HG03097 (cell line): ENCODE measurements at regions not wholly inside any gene's neighbourhood (a gene's known extent, or its start where the extent isn't known, plus 50 kb on each side); places are given as distances from the start of the nearest gene placed in this dataset.

ENCODE experiments used
- ATAC-seq: cut with Tn5 transposase; IDR thresholded peaks from one replicate; pipeline ENCODE4 v1.9.1; 2021; ENCODE audit not compliant: unreplicated experiment, low FRiP score

- ATAC-seq: no peak
These were observed 112.3 kb upstream of the EEA1 start for GRCh38 chr12:93041416-93041815.

GRCh38 chr12:93042283-93042682, 113.2 kb upstream of the EEA1 start:
- ATAC-seq: no peak

- no peak for ATAC-seq
These were observed 113.6 kb upstream of the EEA1 start for GRCh38 chr12:93042684-93043083.

- no peak for ATAC-seq
These were observed 114.2 kb upstream of the EEA1 start for GRCh38 chr12:93043192-93043876.

- no peak for ATAC-seq
These were observed 114.7 kb upstream of the EEA1 start for GRCh38 chr12:93043877-93044209.

GRCh38 chr12:93047118-93047517, 118.0 kb upstream of the EEA1 start:
- no peak for ATAC-seq

- ATAC-seq: no peak
These were observed 119.6 kb upstream of the EEA1 start for GRCh38 chr12:93048656-93049055.

GRCh38 chr12:93050026-93050747, 121.1 kb upstream of the EEA1 start:
- ATAC-seq: no peak

- no peak for ATAC-seq
These were observed 121.6 kb upstream of the EEA1 start for GRCh38 chr12:93050748-93051081.

GRCh38 chr12:93054021-93054420, 124.9 kb upstream of the EEA1 start:
- no peak for ATAC-seq

GRCh38 chr12:93055221-93055620, 126.1 kb upstream of the EEA1 start:
- ATAC-seq: no peak

- ATAC-seq: no peak
These were observed 128.0 kb upstream of the EEA1 start for GRCh38 chr12:93056971-93057535.

- no peak for ATAC-seq
These were observed 129.2 kb upstream of the EEA1 start for GRCh38 chr12:93058280-93058679.

GRCh38 chr12:93059288-93059687, 130.2 kb upstream of the EEA1 start:
- ATAC-seq: no peak

GRCh38 chr12:93059925-93060665, 131.0 kb upstream of the EEA1 start:
- ATAC-seq: peak; percentile 98

GRCh38 chr12:93060666-93061472, 131.8 kb upstream of the EEA1 start:
- peak; percentile 24 for ATAC-seq

GRCh38 chr12:93061473-93062419, 132.7 kb upstream of the EEA1 start:
- ATAC-seq: no peak

GRCh38 chr12:93065896-93066295, 136.8 kb upstream of the EEA1 start:
- no peak for ATAC-seq

GRCh38 chr12:93072340-93072739, 143.2 kb upstream of the EEA1 start:
- no peak for ATAC-seq

GRCh38 chr12:93073324-93073723, 144.2 kb upstream of the EEA1 start:
- ATAC-seq: no peak
